Lower lobe of right lung (tissue), 2 donors: ENCODE measurements at regions not wholly inside any gene's neighbourhood (a gene's known extent, or its start where the extent isn't known, plus 50 kb on each side); places are given as distances from the start of the nearest gene placed in this dataset.
A peak's percentile ranks its signal among the peaks of the same experiment; 100 is the strongest.

ENCODE experiments used
- ATAC-seq, 2 donors: fragments of 200-7000 bp; cut with Tn5 transposase; one replicate each; pipeline ENCODE4 v1.9.1; 2020 to 2022; ENCODE audit warnings: mild to moderate bottlenecking in 2 of 2, moderate library complexity in 2 of 2
- DNase-seq: peaks from one replicate; pipeline ENCODE4 v3.0.0-alpha.2; 2020
- H3K27ac ChIP-seq: fragments of 200-600 bp; one replicate; pipeline ENCODE4 v1.8.0; 2022
- H3K27me3 ChIP-seq: fragments of 200-600 bp; one replicate; pipeline ENCODE4 v1.8.0; 2022; ENCODE audit warnings: low read depth
- H3K36me3 ChIP-seq: fragments of 200-600 bp; one replicate; pipeline ENCODE4 v1.8.0; 2022; ENCODE audit warnings: mild to moderate bottlenecking
- H3K4me1 ChIP-seq: fragments of 200-600 bp; one replicate; pipeline ENCODE4 v1.8.0; 2022
- H3K4me3 ChIP-seq: fragments of 200-600 bp; one replicate; pipeline ENCODE4 v1.8.0; 2022; ENCODE audit warnings: mild to moderate bottlenecking
- H3K9me3 ChIP-seq: fragments of 200-600 bp; one replicate; pipeline ENCODE4 v1.8.0; 2022
- intact Hi-C: fragments of 100-400 bp; cut with DNase I; formaldehyde crosslinking; loops from one replicate; pipeline ENCODE4 v1.11.0; 2022
- TF ChIP-seq, protein P1 (sequence below): fragments of 200-600 bp; IDR thresholded peaks from one replicate; pipeline ENCODE4 v1.8.0; 2022; ENCODE audit warnings: antibody characterized with exemption, mild to moderate bottlenecking
- donor health status: DM: no; HTN: yes; CAD: no; lungs with severe emphysema.

DNA sequence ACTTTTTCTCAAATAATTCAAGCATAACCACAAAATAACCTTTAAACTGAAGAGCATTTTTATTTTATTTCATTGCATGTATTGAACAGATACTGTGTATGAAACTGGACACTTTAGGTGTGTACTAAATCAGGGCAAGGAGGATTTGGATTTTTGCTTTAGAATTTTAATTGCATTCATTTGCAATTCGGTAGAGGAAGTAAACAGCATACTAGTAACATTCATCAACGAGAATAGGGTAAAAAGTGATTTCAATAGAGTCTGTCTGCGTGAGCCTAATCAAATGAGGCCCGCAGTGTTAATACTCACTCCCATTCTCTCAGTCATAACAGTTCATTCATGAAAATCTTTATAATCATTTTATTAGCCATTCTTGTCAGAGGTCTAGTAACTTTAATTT is 200.2 kb downstream of the SPRY2 start:
- intact Hi-C loops, result no loop called here
- TF ChIP-seq, protein P1, sequence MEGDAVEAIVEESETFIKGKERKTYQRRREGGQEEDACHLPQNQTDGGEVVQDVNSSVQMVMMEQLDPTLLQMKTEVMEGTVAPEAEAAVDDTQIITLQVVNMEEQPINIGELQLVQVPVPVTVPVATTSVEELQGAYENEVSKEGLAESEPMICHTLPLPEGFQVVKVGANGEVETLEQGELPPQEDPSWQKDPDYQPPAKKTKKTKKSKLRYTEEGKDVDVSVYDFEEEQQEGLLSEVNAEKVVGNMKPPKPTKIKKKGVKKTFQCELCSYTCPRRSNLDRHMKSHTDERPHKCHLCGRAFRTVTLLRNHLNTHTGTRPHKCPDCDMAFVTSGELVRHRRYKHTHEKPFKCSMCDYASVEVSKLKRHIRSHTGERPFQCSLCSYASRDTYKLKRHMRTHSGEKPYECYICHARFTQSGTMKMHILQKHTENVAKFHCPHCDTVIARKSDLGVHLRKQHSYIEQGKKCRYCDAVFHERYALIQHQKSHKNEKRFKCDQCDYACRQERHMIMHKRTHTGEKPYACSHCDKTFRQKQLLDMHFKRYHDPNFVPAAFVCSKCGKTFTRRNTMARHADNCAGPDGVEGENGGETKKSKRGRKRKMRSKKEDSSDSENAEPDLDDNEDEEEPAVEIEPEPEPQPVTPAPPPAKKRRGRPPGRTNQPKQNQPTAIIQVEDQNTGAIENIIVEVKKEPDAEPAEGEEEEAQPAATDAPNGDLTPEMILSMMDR, result no peak
- no peak overlapping the region for H3K4me3 ChIP-seq
- no peaks in the 10 kb centered on the region for H3K36me3 ChIP-seq
- no peak overlapping the region for H3K27ac ChIP-seq
- ATAC-seq (no peak), DNase-seq (no peak)
- peaks cover 14% of the 10 kb centered on the region for H3K4me1 ChIP-seq
- no peaks in the 10 kb centered on the region for H3K27me3 ChIP-seq
- H3K9me3 ChIP-seq, result no peaks in the 10 kb centered on the region

DNA sequence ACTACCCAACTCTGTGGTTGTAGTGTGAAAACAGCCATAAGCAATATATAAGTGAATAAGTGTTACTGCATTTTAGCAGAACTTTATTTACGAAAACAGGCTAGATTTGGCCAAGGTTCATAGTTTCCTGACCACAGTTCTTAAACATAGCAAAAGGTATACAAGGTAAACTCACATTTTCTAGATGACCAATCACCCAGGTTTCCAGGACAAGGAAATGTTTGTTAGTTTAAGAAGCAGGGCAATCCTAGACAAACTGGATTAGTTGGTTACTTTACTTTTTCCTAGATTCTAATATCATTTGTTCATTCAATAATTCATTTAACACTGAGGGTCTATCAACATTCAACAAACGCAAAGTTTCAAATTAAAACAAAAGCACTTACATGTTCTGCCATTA is 201.7 kb downstream of the SPRY2 start:
- H3K4me3 ChIP-seq, result no peak overlapping the region
- intact Hi-C loops, result no loop called here
- no peaks in the 10 kb centered on the region for H3K36me3 ChIP-seq
- DNase-seq (no peak), ATAC-seq (no peak)
- no peak overlapping the region for H3K27ac ChIP-seq
- H3K27me3 ChIP-seq, result no peaks in the 10 kb centered on the region
- peaks cover 7% of the 10 kb centered on the region for H3K4me1 ChIP-seq
- TF ChIP-seq, protein P1, result no peak
- H3K9me3 ChIP-seq, result no peaks in the 10 kb centered on the region

DNA sequence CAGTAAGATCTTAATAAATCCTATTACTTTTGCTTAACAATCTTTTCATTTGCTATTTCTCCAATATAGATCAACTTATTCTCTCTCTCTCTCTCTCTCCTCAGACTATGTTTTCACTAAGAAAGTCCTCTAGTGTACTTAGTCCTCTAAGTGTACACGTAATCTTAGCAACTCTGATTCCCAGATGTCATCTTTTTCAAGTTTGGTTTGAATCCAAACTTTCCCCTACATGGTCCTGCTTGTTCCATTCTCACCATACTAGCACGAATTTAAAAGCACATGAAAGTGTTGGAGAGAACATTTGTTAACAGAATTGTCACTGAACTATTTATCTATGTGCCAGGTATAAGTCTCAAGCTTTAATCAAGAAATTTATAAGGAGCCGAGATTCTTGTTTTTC is 202.9 kb downstream of the SPRY2 start:
- DNase-seq (no peak), ATAC-seq (no peak)
- no peaks in the 10 kb centered on the region for H3K9me3 ChIP-seq
- H3K36me3 ChIP-seq, result no peaks in the 10 kb centered on the region
- H3K27me3 ChIP-seq, result no peaks in the 10 kb centered on the region
- no peak overlapping the region for H3K27ac ChIP-seq
- intact Hi-C loops, result no loop called here
- no peak overlapping the region for H3K4me3 ChIP-seq
- TF ChIP-seq, protein P1, result no peak
- peaks cover 19% of the 10 kb centered on the region for H3K4me1 ChIP-seq

DNA sequence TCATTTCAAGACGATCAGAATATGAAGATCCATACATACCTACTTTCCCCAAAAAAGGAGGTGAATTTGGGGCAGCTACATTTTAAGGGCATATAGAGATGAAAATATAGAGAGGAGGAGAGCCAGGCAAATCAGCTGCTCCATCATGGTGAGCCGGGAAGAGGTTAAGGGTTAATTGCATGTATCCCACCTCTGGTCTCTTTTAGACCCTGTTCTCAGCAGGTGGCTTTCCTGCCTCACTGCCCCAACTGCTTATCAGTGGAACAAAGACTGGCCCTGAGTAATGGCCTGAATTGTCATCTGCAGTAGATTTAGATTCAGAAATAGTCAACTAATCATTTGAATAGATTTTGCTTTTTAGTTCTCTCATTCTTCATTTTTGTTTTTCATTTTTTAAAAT is 206.6 kb downstream of the SPRY2 start:
- TF ChIP-seq, protein P1, result no peak
- DNase-seq (no peak), ATAC-seq (no peak)
- Histone ChIP-seq H3K27me3 (no peaks in the 10 kb centered on the region), H3K4me3 (no peak overlapping the region), H3K9me3 (no peaks in the 10 kb centered on the region), H3K27ac (no peak overlapping the region), H3K4me1 (peaks cover 30% of the 10 kb centered on the region), H3K36me3 (no peaks in the 10 kb centered on the region)
- intact Hi-C loops, result no loop called here

DNA sequence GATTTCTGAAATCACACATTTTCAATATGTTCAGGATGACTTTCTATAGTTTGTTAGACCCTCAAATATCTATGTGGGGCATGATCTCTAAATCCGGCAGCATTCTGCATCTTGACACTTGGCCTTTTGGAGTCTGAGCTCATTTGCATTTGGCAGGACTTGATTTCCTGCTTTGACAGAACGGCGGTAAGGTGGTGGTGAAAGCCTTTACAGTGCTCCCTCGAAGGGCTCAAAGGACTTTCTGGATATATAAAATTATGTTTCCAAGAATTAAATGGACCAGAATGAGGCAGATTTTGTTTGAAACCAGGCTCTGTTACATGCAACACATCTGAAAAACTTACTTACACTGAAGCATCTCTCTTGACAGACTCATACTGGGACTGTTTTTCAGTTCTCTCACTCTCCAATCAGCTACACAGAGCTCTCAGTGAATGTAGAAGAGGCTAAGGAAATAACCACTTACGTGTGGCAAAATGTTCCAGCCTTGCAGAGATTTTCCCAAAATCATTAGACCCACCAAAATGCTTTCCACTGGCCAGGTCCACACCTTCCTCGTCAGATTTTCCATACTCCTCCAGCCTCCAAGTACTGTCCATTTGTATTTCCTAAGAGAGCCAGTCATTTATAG is 207.2 kb downstream of the SPRY2 start:
- ATAC-seq (peak; percentile 25 to 49), DNase-seq (no peak)
- Histone ChIP-seq H3K9me3 (no peaks in the 10 kb centered on the region), H3K4me3 (peak overlapping the region; percentile 35), H3K4me1 (peaks cover 30% of the 10 kb centered on the region), H3K27ac (peak overlapping the region; percentile 70), H3K36me3 (no peaks in the 10 kb centered on the region), H3K27me3 (no peaks in the 10 kb centered on the region)
- intact Hi-C loops, result no loop called here
- TF ChIP-seq, protein P1, result no peak
